ENCODE measurements at regions not wholly inside any gene's neighbourhood (a gene's known extent, or its start where the extent isn't known, plus 50 kb on each side); places are given as distances from the start of the nearest gene placed in this dataset.

GRCh38 chr18:76208678-76209306 is 286.2 kb downstream of the ZNF516 start:
- Histone ChIP-seq H3K4me3 (ENCODE audit: low read length in 3 of 3) (peak overlapping the region in 2 of 3 donors; percentile 15 to 35), H3K4me1 (ENCODE audit: control insufficient read depth in 3 of 3, insufficient read depth in 3 of 3, low read length in 3 of 3) (no peaks in the 10 kb centered on the region), H3K27ac (ENCODE audit: low read depth, low read length) (no peak overlapping the region), H3K9ac (ENCODE audit: low read depth in 1 of 3, low read length in 3 of 3) (no peak overlapping the region), H3K36me3 (ENCODE audit: control insufficient read depth in 3 of 3, insufficient read depth in 3 of 3, low read length in 3 of 3) (no peaks in the 10 kb centered on the region), H3K9me3 (ENCODE audit: control insufficient read depth in 3 of 3, low read length in 3 of 3) (no peaks in the 10 kb centered on the region), H3K27me3 (ENCODE audit: control insufficient read depth in 3 of 3, insufficient read depth in 3 of 3, low read length in 3 of 3) (peaks cover 0 to 3% (median 0%) of the 10 kb centered on the region in 3 donors)

- no peak overlapping the region for H3K27ac ChIP-seq (ENCODE audit: low read depth, low read length)
- no peak overlapping the region for H3K4me3 ChIP-seq (ENCODE audit: low read length in 3 of 3)
- no peaks in the 10 kb centered on the region for H3K4me1 ChIP-seq (ENCODE audit: control insufficient read depth in 3 of 3, insufficient read depth in 3 of 3, low read length in 3 of 3)
- peaks cover 0 to 3% (median 0%) of the 10 kb centered on the region in 3 donors for H3K27me3 ChIP-seq (ENCODE audit: control insufficient read depth in 3 of 3, insufficient read depth in 3 of 3, low read length in 3 of 3)
- H3K36me3 ChIP-seq (ENCODE audit: control insufficient read depth in 3 of 3, insufficient read depth in 3 of 3, low read length in 3 of 3), result no peaks in the 10 kb centered on the region
- H3K9me3 ChIP-seq (ENCODE audit: control insufficient read depth in 3 of 3, low read length in 3 of 3), result no peaks in the 10 kb centered on the region
- H3K9ac ChIP-seq (ENCODE audit: low read depth in 1 of 3, low read length in 3 of 3), result no peak overlapping the region
Measured at GRCh38 chr18:76205906-76206305, 289.1 kb downstream of the ZNF516 start.

- H3K27ac ChIP-seq (ENCODE audit: low read depth, low read length), result no peak overlapping the region
- no peak overlapping the region for H3K9ac ChIP-seq (ENCODE audit: low read depth in 1 of 3, low read length in 3 of 3)
- H3K4me1 ChIP-seq (ENCODE audit: control insufficient read depth in 3 of 3, insufficient read depth in 3 of 3, low read length in 3 of 3), result no peaks in the 10 kb centered on the region
- H3K36me3 ChIP-seq (ENCODE audit: control insufficient read depth in 3 of 3, insufficient read depth in 3 of 3, low read length in 3 of 3), result no peaks in the 10 kb centered on the region
- no peaks in the 10 kb centered on the region for H3K27me3 ChIP-seq (ENCODE audit: control insufficient read depth in 3 of 3, insufficient read depth in 3 of 3, low read length in 3 of 3)
- no peak overlapping the region for H3K4me3 ChIP-seq (ENCODE audit: low read length in 3 of 3)
- H3K9me3 ChIP-seq (ENCODE audit: control insufficient read depth in 3 of 3, low read length in 3 of 3), result no peaks in the 10 kb centered on the region
Measured at GRCh38 chr18:76203552-76203951, 291.5 kb downstream of the ZNF516 start.

- Histone ChIP-seq H3K9ac (ENCODE audit: low read depth in 1 of 3, low read length in 3 of 3) (no peak overlapping the region), H3K4me3 (ENCODE audit: low read length in 3 of 3) (no peak overlapping the region), H3K27ac (ENCODE audit: low read depth, low read length) (no peak overlapping the region), H3K27me3 (ENCODE audit: control insufficient read depth in 3 of 3, insufficient read depth in 3 of 3, low read length in 3 of 3) (no peaks in the 10 kb centered on the region), H3K36me3 (ENCODE audit: control insufficient read depth in 3 of 3, insufficient read depth in 3 of 3, low read length in 3 of 3) (no peaks in the 10 kb centered on the region), H3K4me1 (ENCODE audit: control insufficient read depth in 3 of 3, insufficient read depth in 3 of 3, low read length in 3 of 3) (no peaks in the 10 kb centered on the region), H3K9me3 (ENCODE audit: control insufficient read depth in 3 of 3, low read length in 3 of 3) (no peaks in the 10 kb centered on the region)
Measured at GRCh38 chr18:76202322-76202721, 292.7 kb downstream of the ZNF516 start.

- Histone ChIP-seq H3K4me1 (ENCODE audit: control insufficient read depth in 3 of 3, insufficient read depth in 3 of 3, low read length in 3 of 3) (no peaks in the 10 kb centered on the region), H3K36me3 (ENCODE audit: control insufficient read depth in 3 of 3, insufficient read depth in 3 of 3, low read length in 3 of 3) (no peaks in the 10 kb centered on the region), H3K9ac (ENCODE audit: low read depth in 1 of 3, low read length in 3 of 3) (no peak overlapping the region), H3K9me3 (ENCODE audit: control insufficient read depth in 3 of 3, low read length in 3 of 3) (peaks cover 4 to 8% (median 5%) of the 10 kb centered on the region in 3 donors), H3K27me3 (ENCODE audit: control insufficient read depth in 3 of 3, insufficient read depth in 3 of 3, low read length in 3 of 3) (no peaks in the 10 kb centered on the region), H3K4me3 (ENCODE audit: low read length in 3 of 3) (no peak overlapping the region), H3K27ac (ENCODE audit: low read depth, low read length) (no peak overlapping the region)
Measured at GRCh38 chr18:76195601-76196000, 299.4 kb downstream of the ZNF516 start.

GRCh38 chr18:76188097-76188496 is 306.9 kb downstream of the ZNF516 start:
- Histone ChIP-seq H3K27me3 (ENCODE audit: control insufficient read depth in 3 of 3, insufficient read depth in 3 of 3, low read length in 3 of 3) (no peaks in the 10 kb centered on the region), H3K4me1 (ENCODE audit: control insufficient read depth in 3 of 3, insufficient read depth in 3 of 3, low read length in 3 of 3) (no peaks in the 10 kb centered on the region), H3K4me3 (ENCODE audit: low read length in 3 of 3) (no peak overlapping the region), H3K36me3 (ENCODE audit: control insufficient read depth in 3 of 3, insufficient read depth in 3 of 3, low read length in 3 of 3) (no peaks in the 10 kb centered on the region), H3K9ac (ENCODE audit: low read depth in 1 of 3, low read length in 3 of 3) (no peak overlapping the region), H3K9me3 (ENCODE audit: control insufficient read depth in 3 of 3, low read length in 3 of 3) (peaks cover 0 to 3% (median 0%) of the 10 kb centered on the region in 3 donors), H3K27ac (ENCODE audit: low read depth, low read length) (no peak overlapping the region)

GRCh38 chr18:76179257-76179656 is 315.8 kb downstream of the ZNF516 start:
- Histone ChIP-seq H3K9me3 (ENCODE audit: control insufficient read depth in 3 of 3, low read length in 3 of 3) (no peaks in the 10 kb centered on the region), H3K4me1 (ENCODE audit: control insufficient read depth in 3 of 3, insufficient read depth in 3 of 3, low read length in 3 of 3) (no peaks in the 10 kb centered on the region), H3K27me3 (ENCODE audit: control insufficient read depth in 3 of 3, insufficient read depth in 3 of 3, low read length in 3 of 3) (no peaks in the 10 kb centered on the region), H3K9ac (ENCODE audit: low read depth in 1 of 3, low read length in 3 of 3) (no peak overlapping the region), H3K27ac (ENCODE audit: low read depth, low read length) (no peak overlapping the region), H3K4me3 (ENCODE audit: low read length in 3 of 3) (no peak overlapping the region), H3K36me3 (ENCODE audit: control insufficient read depth in 3 of 3, insufficient read depth in 3 of 3, low read length in 3 of 3) (no peaks in the 10 kb centered on the region)

- Histone ChIP-seq H3K27me3 (ENCODE audit: control insufficient read depth in 3 of 3, insufficient read depth in 3 of 3, low read length in 3 of 3) (no peaks in the 10 kb centered on the region), H3K4me3 (ENCODE audit: low read length in 3 of 3) (no peak overlapping the region), H3K9ac (ENCODE audit: low read depth in 1 of 3, low read length in 3 of 3) (no peak overlapping the region), H3K4me1 (ENCODE audit: control insufficient read depth in 3 of 3, insufficient read depth in 3 of 3, low read length in 3 of 3) (no peaks in the 10 kb centered on the region), H3K27ac (ENCODE audit: low read depth, low read length) (no peak overlapping the region), H3K9me3 (ENCODE audit: control insufficient read depth in 3 of 3, low read length in 3 of 3) (no peaks in the 10 kb centered on the region), H3K36me3 (ENCODE audit: control insufficient read depth in 3 of 3, insufficient read depth in 3 of 3, low read length in 3 of 3) (no peaks in the 10 kb centered on the region)
Measured at GRCh38 chr18:76177160-76177559, 317.9 kb downstream of the ZNF516 start.

GRCh38 chr18:76174451-76174850 is 320.6 kb downstream of the ZNF516 start:
- H3K9ac ChIP-seq (ENCODE audit: low read depth in 1 of 3, low read length in 3 of 3), result no peak overlapping the region
- H3K27ac ChIP-seq (ENCODE audit: low read depth, low read length), result no peak overlapping the region

GRCh38 chr18:76169733-76170132 is 325.3 kb downstream of the ZNF516 start:
- Histone ChIP-seq H3K27ac (ENCODE audit: low read depth, low read length) (no peak overlapping the region), H3K9me3 (ENCODE audit: control insufficient read depth in 3 of 3, low read length in 3 of 3) (no peaks in the 10 kb centered on the region), H3K9ac (ENCODE audit: low read depth in 1 of 3, low read length in 3 of 3) (no peak overlapping the region)

More at GRCh38 chr18:76174451-76174850, 320.6 kb downstream of the ZNF516 start:
- no peaks in the 10 kb centered on the region for H3K4me1 ChIP-seq (ENCODE audit: control insufficient read depth in 3 of 3, insufficient read depth in 3 of 3, low read length in 3 of 3)
- H3K27me3 ChIP-seq (ENCODE audit: control insufficient read depth in 3 of 3, insufficient read depth in 3 of 3, low read length in 3 of 3), result peaks cover 0 to 4% (median 0%) of the 10 kb centered on the region in 3 donors
- H3K36me3 ChIP-seq (ENCODE audit: control insufficient read depth in 3 of 3, insufficient read depth in 3 of 3, low read length in 3 of 3), result no peaks in the 10 kb centered on the region
- no peaks in the 10 kb centered on the region for H3K9me3 ChIP-seq (ENCODE audit: control insufficient read depth in 3 of 3, low read length in 3 of 3)
- no peak overlapping the region for H3K4me3 ChIP-seq (ENCODE audit: low read length in 3 of 3)

More at GRCh38 chr18:76169733-76170132, 325.3 kb downstream of the ZNF516 start:
- peaks cover 0 to 4% (median 0%) of the 10 kb centered on the region in 3 donors for H3K27me3 ChIP-seq (ENCODE audit: control insufficient read depth in 3 of 3, insufficient read depth in 3 of 3, low read length in 3 of 3)
- H3K4me1 ChIP-seq (ENCODE audit: control insufficient read depth in 3 of 3, insufficient read depth in 3 of 3, low read length in 3 of 3), result no peaks in the 10 kb centered on the region
- H3K36me3 ChIP-seq (ENCODE audit: control insufficient read depth in 3 of 3, insufficient read depth in 3 of 3, low read length in 3 of 3), result no peaks in the 10 kb centered on the region
- no peak overlapping the region for H3K4me3 ChIP-seq (ENCODE audit: low read length in 3 of 3)
